ENCODE measurements at regions not wholly inside any gene's neighbourhood (a gene's known extent, or its start where the extent isn't known, plus 50 kb on each side); places are given as distances from the start of the nearest gene placed in this dataset.

DNA sequence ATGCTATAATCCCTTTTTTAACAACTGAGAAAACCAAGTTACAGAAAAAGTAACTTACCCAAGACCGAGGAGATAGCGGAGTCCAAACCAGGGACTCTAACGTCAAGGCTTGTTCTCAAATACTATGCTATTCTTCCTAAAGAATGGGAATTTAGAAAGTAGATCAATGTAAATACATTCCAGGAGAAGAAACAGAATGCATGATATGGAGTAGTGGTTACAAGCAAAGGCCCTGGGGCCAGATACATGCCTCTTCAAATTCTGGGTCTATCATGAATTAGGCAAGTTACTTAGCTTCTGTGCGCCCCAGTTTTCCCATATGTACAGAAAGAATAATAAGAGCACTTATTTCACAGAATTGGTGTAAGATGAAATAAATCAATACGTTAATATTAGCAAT lies 102.0 kb upstream of the CHMP2B start:
- H3K36me3 ChIP-seq (ENCODE audit: control insufficient read depth, insufficient read depth, low read length): no peaks in the 10 kb centered on the region

DNA sequence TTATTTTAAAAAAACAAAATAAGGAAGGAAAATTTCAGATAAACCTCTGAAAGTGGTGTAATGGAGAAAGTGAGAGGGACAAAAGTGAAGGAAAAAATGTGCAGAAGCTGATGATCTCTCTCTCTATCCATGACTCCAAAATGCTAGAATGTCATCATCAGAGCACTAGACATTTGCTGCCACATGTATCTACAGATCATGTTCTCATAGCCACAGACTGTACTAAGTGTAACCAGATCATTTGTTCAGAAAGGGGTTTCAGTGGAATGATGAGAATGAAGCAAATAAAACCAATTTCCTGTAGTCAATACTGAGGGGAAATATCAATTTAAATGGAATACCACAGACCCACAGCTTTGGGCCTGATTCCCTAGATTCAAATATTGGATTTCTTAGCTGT lies 104.3 kb upstream of the CHMP2B start:
- H3K27me3 ChIP-seq (replicated peaks; ENCODE audit: control insufficient read depth, insufficient read depth, low read length): no peaks in the 10 kb centered on the region
- BruUV-seq (replicated peaks): no TSS peak
- ChIA-PET POLR2A (no interaction called here), CTCF (no interaction called here)
- no peak for DNase-seq
- intact Hi-C loops (cut with micrococcal nuclease; ENCODE audit: unreplicated experiment): no loop called here
- Mint-ChIP-seq H3K27ac (ENCODE audit: unreplicated experiment) (no peak overlapping the region), H3K4me3 (ENCODE audit: unreplicated experiment) (no peak overlapping the region), H3K27me3 (ENCODE audit: insufficient read depth, unreplicated experiment) (no peaks in the 10 kb centered on the region), H3K9me3 (ENCODE audit: unreplicated experiment) (no peaks in the 10 kb centered on the region), H3K36me3 (ENCODE audit: insufficient read depth, unreplicated experiment) (no peaks in the 10 kb centered on the region), H3K4me1 (ENCODE audit: low read depth, unreplicated experiment) (no peaks in the 10 kb centered on the region)
- no peaks in the 10 kb centered on the region for H3K9me3 ChIP-seq
- TF ChIP-seq, protein P1, sequence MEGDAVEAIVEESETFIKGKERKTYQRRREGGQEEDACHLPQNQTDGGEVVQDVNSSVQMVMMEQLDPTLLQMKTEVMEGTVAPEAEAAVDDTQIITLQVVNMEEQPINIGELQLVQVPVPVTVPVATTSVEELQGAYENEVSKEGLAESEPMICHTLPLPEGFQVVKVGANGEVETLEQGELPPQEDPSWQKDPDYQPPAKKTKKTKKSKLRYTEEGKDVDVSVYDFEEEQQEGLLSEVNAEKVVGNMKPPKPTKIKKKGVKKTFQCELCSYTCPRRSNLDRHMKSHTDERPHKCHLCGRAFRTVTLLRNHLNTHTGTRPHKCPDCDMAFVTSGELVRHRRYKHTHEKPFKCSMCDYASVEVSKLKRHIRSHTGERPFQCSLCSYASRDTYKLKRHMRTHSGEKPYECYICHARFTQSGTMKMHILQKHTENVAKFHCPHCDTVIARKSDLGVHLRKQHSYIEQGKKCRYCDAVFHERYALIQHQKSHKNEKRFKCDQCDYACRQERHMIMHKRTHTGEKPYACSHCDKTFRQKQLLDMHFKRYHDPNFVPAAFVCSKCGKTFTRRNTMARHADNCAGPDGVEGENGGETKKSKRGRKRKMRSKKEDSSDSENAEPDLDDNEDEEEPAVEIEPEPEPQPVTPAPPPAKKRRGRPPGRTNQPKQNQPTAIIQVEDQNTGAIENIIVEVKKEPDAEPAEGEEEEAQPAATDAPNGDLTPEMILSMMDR (IDR thresholded peaks at IDR 0.05; ENCODE audit: insufficient read depth in 1 of 2, low read depth in 1 of 2, low read length in 1 of 2, severe bottlenecking in 1 of 2, unreplicated experiment in 1 of 2): no peak
- no peaks in the 10 kb centered on the region for H3K36me3 ChIP-seq (ENCODE audit: control insufficient read depth, insufficient read depth, low read length)
- no peaks in the 10 kb centered on the region for H3K4me1 ChIP-seq
- H3K4me3 ChIP-seq (ENCODE audit: low read depth, low read length): no peak overlapping the region

More for the DNA sequence above, 102.0 kb upstream of the CHMP2B start:
- Histone ChIP-seq H3K27me3 (replicated peaks; ENCODE audit: control insufficient read depth, insufficient read depth, low read length) (no peaks in the 10 kb centered on the region), H3K9me3 (no peaks in the 10 kb centered on the region), H3K4me3 (ENCODE audit: low read depth, low read length) (no peak overlapping the region), H3K4me1 (no peaks in the 10 kb centered on the region)
- H3K36me3 Mint-ChIP-seq (ENCODE audit: insufficient read depth, unreplicated experiment): no peaks in the 10 kb centered on the region
- TF ChIP-seq, protein P1 (IDR thresholded peaks at IDR 0.05; ENCODE audit: insufficient read depth in 1 of 2, low read depth in 1 of 2, low read length in 1 of 2, severe bottlenecking in 1 of 2, unreplicated experiment in 1 of 2): no peak
- ChIA-PET CTCF (no interaction called here), POLR2A (no interaction called here)
- intact Hi-C loops (cut with micrococcal nuclease; ENCODE audit: unreplicated experiment): no loop called here
- BruUV-seq (replicated peaks): no TSS peak
- no peak overlapping the region for H3K27ac Mint-ChIP-seq (ENCODE audit: unreplicated experiment)
- peaks cover 3% of the 10 kb centered on the region for H3K27me3 Mint-ChIP-seq (ENCODE audit: insufficient read depth, unreplicated experiment)
- no peak overlapping the region for H3K4me3 Mint-ChIP-seq (ENCODE audit: unreplicated experiment)
- no peak for DNase-seq
- H3K4me1 Mint-ChIP-seq (ENCODE audit: low read depth, unreplicated experiment): no peaks in the 10 kb centered on the region
- no peaks in the 10 kb centered on the region for H3K9me3 Mint-ChIP-seq (ENCODE audit: unreplicated experiment)

DNA sequence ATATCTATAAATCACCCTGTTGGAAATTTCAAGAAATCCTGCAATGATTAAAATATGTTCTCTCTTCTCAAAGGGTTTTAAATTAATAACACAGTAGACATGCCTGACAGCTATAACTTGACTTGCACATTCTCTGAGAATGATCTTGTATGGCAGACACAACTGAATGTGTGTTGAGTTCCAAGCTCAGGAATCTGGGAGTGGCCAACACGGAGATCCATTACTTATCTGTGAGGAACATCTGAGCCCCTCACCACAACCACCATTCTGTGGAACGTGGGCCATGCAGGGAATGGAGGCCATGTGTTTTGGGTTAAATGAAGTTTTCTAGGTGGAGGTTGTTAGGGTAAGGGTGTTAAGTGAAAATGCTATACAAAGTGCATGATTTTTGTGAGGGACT lies 105.3 kb upstream of the CHMP2B start:
- POLR2A ChIA-PET: no interaction called here
- no peak overlapping the region for H3K4me3 Mint-ChIP-seq (ENCODE audit: unreplicated experiment)
- intact Hi-C loops (cut with micrococcal nuclease; ENCODE audit: unreplicated experiment): no loop called here
- H3K27me3 Mint-ChIP-seq (ENCODE audit: insufficient read depth, unreplicated experiment): no peaks in the 10 kb centered on the region
- Histone ChIP-seq H3K27me3 (replicated peaks; ENCODE audit: control insufficient read depth, insufficient read depth, low read length) (no peaks in the 10 kb centered on the region), H3K4me3 (ENCODE audit: low read depth, low read length) (no peak overlapping the region), H3K9me3 (no peaks in the 10 kb centered on the region), H3K4me1 (no peaks in the 10 kb centered on the region), H3K36me3 (ENCODE audit: control insufficient read depth, insufficient read depth, low read length) (no peaks in the 10 kb centered on the region)
- TF ChIP-seq, protein P1 (IDR thresholded peaks at IDR 0.05; ENCODE audit: insufficient read depth in 1 of 2, low read depth in 1 of 2, low read length in 1 of 2, severe bottlenecking in 1 of 2, unreplicated experiment in 1 of 2): no peak
- no peak overlapping the region for H3K27ac Mint-ChIP-seq (ENCODE audit: unreplicated experiment)
- DNase-seq: no peak
- no TSS peak for BruUV-seq (replicated peaks)
- CTCF ChIA-PET: no interaction called here
- H3K4me1 Mint-ChIP-seq (ENCODE audit: low read depth, unreplicated experiment): no peaks in the 10 kb centered on the region
- no peaks in the 10 kb centered on the region for H3K36me3 Mint-ChIP-seq (ENCODE audit: insufficient read depth, unreplicated experiment)
- no peaks in the 10 kb centered on the region for H3K9me3 Mint-ChIP-seq (ENCODE audit: unreplicated experiment)

Data from Caco-2 (cell line).